HG03432 (cell line): ENCODE measurements at regions not wholly inside any gene's neighbourhood (a gene's known extent, or its start where the extent isn't known, plus 50 kb on each side); places are given as distances from the start of the nearest gene placed in this dataset.

ENCODE experiments used
- ATAC-seq: cut with Tn5 transposase; IDR thresholded peaks from one replicate; pipeline ENCODE4 v1.9.1; 2021; ENCODE audit warnings: mild to moderate bottlenecking, moderate library complexity; ENCODE audit not compliant: unreplicated experiment

GRCh38 chr2:71879509-71880184 lies 268.0 kb downstream of the CYP26B1 start:
- ATAC-seq: no peak

DNA sequence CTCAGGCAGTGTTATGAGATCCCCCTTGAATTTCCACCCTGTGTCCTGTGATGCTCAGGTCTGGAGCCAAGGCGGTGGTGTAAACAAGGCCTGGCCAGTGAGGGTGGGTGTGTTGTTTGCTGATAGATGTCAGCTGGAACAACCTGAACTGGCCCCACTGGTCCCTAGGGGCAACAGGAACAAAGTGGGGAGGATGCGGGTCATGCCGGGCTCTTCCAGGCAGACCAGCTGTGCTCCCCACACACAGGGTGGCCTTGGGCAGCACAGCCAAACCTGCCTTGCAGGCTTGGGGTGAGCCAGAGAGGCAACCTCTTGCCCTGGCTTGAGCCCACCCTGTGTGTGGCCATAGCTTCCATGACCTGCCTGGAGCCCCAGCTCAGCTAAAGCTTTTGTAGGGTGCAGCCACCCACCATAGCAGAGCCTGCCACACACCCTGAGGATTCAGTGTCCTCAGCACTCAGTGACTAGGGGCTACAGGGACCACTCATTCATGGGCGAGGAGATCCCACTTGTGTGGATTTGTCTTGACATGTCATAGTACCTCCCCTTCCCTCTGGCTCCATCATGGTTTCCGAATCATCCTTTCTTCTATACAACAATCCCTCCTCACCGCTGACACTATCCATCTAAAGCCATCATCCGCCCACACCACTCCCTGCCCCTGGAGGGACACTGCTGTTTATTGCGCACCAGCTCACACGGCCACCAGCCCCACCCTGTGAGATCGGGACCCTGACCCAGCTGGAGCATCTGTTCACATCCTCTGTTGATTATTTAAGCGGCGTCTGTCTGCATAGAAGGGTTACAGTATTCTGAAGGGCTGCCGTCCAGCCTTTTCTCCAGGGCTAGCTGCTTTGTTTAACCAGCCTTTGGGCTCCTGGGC lies 268.8 kb downstream of the CYP26B1 start:
- no peak for ATAC-seq

DNA sequence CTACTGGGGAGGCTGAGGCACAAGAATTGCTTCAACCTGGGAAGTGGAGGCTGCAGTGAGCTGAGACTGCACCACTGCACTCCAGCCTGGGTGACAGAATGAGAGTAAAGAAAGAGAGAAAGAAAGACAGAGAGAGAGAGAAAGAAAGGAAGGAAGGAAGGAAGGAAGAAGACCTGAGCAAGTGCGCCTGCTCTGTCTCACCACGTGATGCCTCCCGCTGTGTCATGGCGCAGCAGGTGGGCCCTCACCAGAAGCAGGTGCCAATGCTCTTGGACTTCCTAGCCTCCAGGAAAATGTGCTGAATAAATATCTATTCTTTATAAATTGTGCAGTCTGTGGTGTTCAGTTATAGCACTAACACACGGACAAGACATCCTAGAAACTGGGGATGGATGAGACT lies 270.0 kb downstream of the CYP26B1 start:
- no peak for ATAC-seq

- ATAC-seq: no peak
These were observed 270.9 kb downstream of the CYP26B1 start for GRCh38 chr2:71876542-71877451.

- no peak for ATAC-seq
These were observed 275.1 kb downstream of the CYP26B1 start for GRCh38 chr2:71872466-71873051.

DNA sequence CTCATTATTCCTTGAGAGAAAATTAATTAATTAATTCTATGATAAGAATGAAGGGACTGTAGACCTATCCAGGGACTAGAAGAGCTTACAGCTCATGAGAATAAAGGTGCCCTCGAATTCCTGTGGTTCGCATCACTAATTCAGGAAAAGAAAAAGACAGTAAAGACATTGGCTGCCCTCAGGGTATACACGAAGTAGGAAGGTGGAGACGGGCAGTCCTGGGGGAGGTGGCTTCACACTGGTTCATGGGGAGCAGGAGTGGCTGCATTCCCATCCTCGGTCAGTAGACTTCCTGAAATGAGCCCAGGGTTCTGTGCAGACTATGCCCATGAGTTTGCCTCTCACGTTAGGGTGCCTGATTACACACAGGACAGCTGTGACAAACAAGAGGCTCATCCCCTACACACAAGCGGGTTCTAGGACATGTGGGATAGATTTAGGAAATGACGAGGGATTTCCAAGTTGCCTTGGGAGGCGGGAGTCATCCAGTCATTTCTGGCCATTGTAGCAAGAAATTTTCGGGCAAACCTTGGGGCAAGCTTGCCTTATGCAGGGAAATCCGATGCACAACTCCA lies 282.2 kb downstream of the CYP26B1 start:
- ATAC-seq: no peak

GRCh38 chr2:71864085-71864484 lies 283.6 kb downstream of the CYP26B1 start:
- no peak for ATAC-seq

DNA sequence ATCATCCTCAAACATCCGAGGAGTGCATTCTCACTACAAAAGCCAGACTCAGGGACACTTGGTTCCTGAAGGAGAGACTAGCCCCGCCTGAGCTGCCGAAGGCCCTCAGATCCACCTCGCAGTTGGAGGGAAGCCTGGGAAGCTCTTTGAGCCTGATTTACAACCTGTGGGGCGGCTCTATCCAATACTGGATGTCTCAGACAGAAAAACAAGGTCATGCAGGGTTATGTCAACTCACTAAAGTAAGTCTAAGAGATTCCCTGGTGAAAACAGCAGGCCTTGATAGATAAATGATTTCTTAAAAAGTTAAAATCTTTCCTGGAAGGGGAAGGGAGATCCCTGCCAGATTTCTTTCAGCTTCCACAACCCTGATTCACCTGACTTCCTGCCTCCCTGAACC lies 284.3 kb downstream of the CYP26B1 start:
- no peak for ATAC-seq

DNA sequence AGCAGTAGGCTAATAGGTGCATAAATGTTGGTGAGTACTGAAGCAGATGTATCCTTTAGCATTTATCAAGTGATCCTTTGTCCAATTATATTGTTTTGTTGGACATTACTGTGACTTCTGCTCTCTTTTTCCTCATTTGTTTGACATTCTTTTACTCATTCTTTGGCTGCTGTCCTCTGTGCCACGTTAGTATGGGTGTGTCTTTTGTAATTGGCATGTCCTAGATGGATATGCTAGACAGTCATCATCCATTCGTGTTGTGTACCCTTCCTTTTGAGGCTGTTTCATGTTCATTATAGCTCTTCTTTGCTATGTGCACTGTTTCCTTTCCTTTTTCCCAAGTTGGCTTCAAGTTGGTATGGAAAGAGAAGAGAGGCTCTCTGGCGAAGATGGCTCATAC lies 284.7 kb downstream of the CYP26B1 start:
- ATAC-seq: no peak

DNA sequence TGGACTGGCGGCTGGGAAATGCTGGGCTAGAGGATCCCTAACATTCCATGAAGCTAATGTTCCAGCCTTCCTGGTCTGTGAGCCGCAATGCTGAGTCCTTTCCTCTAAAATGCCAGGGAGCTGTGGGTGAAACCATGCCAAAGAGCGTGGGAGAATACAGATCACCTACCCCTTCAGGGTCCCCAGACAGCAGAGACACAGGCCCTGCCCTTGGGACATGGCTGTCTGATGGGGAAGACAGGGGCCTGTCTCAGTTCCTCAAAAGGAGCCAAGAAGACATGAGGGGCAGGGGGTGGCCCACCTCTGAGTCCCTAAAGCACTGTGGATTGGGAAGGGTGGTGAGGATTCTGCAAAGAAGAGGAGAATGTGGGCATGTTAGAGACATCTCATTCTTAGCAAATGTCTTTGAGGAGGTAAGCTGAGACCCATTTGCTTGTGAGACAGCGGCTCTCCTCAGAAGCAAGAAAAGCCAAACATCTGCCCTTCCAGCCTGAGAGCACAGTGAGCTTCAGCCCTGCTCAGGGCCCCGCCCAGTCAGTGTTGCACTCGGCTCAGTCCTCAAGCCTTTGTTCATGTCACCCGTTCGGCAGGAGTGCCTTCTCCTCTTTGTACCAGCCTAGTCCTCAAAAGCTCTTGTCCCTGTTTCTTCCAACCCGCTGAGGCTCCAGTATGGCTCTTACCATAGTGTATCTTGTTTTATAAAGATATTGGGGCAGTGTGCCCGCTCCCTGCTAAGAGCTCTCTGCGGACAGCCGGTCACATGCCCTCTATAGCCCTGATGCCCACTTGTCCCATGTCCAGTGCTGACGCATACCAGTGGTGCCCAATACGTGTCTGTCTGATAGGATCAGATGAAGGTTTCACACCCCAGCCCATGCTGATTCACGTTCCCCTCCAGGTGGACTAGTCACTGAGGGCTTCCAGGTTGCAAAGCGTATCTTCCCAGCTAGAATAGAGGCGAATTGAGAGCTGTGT lies 286.2 kb downstream of the CYP26B1 start:
- no peak for ATAC-seq

DNA sequence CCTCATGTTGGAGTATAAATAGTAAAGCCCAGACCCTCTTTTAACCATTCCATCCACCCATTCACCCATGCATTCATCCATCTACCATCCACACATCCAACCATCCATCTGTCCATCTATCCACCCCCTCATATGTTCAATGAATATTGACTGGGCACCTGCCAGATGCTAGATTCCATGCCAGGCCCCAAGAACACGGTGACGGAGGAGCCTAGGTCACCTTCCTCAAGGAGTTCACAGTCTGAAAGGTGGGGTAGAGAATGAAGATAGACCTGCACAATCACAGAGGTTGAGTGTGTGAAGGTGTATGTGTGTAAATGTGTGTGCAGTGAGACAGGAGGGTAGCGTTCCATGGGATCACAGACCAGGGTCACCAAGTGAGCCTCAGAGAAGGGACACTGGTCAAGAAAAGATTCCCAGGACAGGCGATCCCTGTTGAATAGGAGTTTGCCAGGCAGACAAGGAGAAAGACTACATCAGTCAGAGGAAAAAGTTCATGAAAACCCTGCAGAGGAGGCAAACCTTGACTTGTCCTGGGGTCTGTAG lies 287.2 kb downstream of the CYP26B1 start:
- ATAC-seq: no peak

GRCh38 chr2:71859211-71859847 lies 288.3 kb downstream of the CYP26B1 start:
- ATAC-seq: no peak

GRCh38 chr2:71858071-71858470 lies 289.6 kb downstream of the CYP26B1 start:
- ATAC-seq: no peak

DNA sequence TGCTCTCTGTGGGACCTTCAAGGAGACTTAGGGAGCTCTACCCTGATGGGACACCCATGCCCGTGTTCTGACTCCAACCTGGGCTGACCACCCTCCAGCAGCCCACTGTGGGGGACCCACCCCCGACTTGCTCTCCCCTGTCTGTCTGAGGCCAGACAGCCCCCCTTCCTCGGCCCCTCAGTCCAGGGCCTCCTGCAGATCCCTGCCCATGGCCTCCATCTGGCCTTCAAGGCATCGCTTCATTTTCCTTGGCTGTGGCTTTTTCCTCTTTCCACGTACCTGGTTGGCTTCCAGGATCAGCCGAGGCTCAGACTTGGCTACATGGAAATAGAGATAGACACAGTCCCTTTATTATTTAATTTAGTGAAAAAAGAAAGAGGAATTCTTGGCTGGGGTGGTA lies 290.0 kb downstream of the CYP26B1 start:
- no peak for ATAC-seq

DNA sequence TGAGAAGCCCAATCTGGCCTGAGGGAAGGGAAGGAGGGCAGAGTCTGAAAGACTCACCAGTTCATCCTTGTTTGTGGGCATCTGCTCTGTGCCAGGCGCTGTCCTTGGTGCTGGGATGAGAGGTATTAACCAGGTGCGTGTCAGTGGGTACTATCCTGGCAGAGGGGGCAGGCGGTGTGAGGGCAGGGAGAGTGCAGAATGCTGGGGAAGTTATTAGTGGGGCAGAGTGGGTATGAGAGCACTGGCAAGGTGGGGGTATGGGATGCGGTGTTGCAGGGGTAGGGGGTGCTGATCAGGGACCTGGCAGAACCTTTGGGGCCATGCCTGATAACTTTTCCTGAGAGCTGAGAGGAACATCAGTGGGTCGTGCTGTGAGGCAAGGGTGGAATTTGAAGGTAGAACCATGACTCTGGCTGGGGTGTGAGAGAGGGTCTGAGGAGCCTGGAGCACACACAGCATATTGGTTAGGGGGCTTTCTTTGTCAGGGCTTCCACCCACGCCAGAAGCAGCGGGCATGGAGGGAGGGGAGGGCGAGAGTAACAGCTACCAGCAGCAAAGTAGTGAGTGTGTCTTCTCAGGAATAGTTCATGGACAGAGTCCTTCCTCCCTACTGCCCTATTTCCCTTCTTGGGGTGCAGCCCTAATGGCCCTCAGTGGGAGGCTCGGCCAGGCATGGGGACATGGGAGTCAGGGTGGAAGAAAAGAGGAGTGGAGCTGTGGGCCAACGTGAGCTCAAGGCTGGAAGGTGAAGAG lies 290.7 kb downstream of the CYP26B1 start:
- ATAC-seq: no peak

DNA sequence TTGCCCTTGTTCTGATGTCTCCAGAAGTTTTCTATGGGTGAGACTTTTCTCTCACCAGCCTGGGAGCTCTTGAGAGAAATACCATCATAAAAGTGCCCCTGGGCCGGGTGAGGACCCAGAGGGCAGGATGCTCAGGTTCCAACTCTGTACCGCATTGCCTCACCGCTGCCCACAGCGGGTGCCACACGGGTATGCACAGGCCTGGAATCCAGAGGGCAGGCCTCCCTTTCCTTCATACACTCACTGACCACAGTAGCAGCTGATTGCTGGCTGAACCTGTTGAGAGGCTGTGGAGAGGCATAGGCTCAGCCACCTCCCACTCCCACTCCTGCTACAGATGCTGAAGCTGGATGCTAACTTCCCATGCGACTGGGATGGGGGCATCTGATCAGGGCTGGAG lies 293.8 kb downstream of the CYP26B1 start:
- no peak for ATAC-seq

- ATAC-seq: no peak
These were observed 295.4 kb downstream of the CYP26B1 start for GRCh38 chr2:71852141-71852711.
